Fibroblast of skin of back (primary cell): ENCODE measurements at regions not wholly inside any gene's neighbourhood (a gene's known extent, or its start where the extent isn't known, plus 50 kb on each side); places are given as distances from the start of the nearest gene placed in this dataset.

ENCODE experiments used
- DNase-seq: peaks from one replicate; pipeline ENCODE4 v3.0.0-alpha.2; 2013

GRCh38 chr13:82791035-82791434 lies 1091.2 kb downstream of the SLITRK1 start:
- DNase-seq: no peak

DNA sequence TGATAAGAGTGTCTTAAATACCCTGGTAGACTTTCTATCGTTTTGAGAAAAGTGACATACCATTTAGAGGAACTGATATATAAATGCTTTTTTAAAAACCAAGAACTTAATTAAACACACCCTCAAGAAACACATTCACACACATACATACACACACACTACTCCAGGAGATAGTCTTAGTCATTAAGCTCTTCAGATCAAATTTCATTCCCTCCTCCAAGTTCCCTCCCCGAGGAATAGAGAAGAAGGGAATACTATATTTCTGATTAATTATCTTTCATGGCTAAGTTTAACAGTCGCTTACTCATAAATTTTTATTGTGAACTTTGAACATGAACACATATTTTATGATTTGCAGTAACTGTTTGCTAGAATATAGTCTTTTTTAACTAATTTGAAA lies 1109.5 kb downstream of the SLITRK1 start:
- DNase-seq: peak; percentile 43

DNA sequence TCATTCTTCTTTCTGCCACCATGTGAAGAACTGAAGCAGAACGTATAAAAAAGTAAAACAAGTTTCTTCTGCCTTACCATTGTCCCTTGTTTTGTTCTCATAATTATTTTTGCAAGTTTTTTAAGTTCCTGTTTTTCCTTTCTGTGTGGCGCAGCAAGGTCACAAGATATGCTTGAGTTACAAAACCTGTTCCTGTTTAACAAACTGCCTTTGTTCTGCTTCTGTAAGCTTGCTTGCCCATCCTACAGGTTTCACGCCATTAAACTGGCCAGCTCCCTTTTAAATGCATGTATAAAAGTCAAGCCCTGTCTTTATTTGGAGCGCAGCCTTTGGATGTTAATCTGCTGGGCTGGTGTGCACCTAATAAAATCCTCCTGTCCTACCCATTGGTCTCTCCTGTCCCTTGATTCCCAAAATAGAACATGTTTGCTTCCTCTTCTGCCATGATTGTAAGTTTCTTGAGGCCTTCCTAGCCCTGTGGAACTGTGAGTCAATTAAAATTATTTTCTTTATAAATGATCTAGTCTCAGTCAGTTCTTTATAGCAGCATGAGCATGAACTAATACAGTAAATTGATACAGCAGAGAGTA lies 1115.4 kb downstream of the SLITRK1 start:
- DNase-seq: no peak

DNA sequence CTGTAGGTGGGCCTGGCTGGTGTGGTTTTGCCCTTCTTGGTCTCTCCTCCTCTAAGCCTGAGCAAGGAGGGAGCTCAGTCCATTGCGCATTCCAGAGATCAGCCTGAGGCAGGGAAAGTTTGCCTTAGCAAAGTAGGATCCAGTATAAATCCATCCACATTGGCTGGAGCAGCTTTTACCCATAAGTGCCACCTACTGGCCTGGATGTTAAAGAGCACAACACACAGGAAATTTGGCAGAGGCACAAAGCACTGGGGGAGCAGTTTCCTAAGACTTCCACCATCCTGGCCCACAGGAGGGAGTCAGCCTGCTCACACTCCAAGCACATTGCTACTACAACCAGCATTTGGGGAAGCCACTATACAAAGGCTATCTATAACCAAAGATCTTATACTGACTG lies 1124.2 kb downstream of the SLITRK1 start:
- DNase-seq: peak; percentile 32

- no peak for DNase-seq
Observed at GRCh38 chr13:82751206-82751605, 1131.1 kb downstream of the SLITRK1 start.

GRCh38 chr13:82749551-82749950 lies 1132.7 kb downstream of the SLITRK1 start:
- DNase-seq: no peak

- DNase-seq: peak; percentile 77
Observed at GRCh38 chr13:82747958-82748357, 1134.3 kb downstream of the SLITRK1 start.

- DNase-seq: peak; percentile 29
Observed at GRCh38 chr13:82747291-82747690, 1135.0 kb downstream of the SLITRK1 start.

DNA sequence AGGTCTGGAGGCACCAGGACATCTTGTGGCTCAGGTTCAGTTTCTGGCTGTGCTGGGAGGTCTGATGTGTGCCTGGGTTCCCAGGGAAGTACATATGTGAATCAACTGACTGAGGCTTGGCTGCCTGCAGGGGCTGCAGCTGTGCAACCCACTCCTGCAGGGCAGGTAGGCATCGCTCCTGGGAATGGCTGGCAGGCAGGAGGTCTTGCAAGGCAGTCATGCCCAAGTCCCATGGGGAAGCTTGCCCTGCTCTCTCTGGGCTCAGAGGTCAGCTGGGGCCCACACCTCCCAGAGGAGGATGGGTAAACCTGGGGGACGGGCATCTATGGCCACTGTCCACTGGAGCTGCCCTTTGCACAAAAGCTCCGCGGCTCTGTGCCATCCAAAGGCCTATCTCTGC lies 1141.8 kb downstream of the SLITRK1 start:
- DNase-seq: no peak

DNA sequence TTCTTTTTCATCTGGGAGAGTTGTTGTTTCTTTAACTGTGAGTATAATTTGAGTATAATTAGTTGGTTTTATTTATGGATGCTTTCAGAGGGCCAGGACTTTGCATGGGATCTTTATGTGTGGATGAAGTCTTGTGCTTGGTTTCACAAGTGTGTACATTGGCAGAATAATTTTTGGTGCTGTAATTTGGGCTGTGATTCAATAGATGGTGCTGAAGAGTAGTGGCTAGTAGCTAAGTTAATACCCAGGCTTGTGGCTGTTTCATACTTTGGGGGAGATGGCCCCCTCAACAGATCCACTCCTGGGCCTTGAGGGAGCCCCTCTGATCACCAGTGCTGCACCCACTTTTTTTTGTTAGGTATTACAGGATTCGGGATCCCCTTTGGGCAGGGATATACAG lies 1142.4 kb downstream of the SLITRK1 start:
- peak; percentile 8 for DNase-seq

- no peak for DNase-seq
Observed at GRCh38 chr13:82729401-82729800, 1152.9 kb downstream of the SLITRK1 start.

DNA sequence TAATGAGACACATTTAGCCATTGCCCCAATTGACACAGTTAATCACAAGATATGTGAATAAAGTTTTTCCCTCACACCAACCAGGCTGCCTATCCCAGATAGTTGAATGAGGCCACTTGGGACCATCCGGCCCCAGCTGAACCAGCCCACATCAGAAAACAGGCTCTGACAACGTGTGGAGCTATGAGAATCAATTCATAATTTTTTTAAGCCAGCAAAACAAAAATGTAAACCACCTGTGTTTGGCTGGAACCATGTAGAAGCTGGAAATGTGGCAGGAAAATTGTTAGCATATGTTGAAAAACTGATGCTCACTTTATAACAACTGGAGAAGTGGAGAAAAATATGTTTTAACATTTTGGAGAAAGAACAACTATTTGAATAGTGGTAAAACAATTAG lies 1161.3 kb downstream of the SLITRK1 start:
- no peak for DNase-seq

DNA sequence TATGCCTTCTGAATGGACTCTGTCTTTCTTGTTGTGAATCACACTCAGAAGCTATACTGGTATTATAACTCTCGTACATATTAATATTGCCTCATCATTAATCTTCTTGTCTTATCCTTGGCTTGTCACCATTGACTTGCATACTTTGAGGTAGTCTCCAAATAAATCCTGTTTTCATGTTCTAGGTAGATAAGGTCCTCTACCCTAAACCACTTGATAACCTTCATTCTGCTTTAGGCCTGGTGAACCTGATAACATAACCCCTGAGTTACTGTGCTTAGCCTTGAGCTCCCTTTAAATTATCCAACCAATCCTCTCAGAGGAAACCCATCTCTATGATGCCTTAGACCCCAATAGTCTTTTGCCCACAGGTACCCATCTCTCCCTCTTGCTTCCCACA lies 1162.3 kb downstream of the SLITRK1 start:
- no peak for DNase-seq

DNA sequence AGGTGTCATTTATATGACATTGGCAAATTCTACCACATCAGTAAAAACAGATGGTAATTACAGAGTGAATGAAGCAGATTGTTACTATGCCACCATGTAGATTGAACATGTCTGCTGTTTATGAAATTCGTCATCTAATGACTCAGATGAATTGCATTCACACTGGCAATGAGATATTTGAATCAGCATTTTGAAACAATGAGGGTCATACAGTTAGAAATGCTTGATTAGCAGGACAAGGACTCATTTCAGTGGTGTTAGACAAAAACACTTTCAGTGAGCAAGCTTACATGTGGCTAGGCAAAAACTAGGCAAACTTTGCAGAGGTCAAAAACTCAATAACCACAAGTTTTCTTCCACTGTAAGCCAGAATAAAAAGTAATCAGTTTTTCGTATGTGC lies 1165.0 kb downstream of the SLITRK1 start:
- DNase-seq: peak; percentile 86

- peak; percentile 65 for DNase-seq
Observed at GRCh38 chr13:82713687-82714405, 1168.4 kb downstream of the SLITRK1 start.

DNA sequence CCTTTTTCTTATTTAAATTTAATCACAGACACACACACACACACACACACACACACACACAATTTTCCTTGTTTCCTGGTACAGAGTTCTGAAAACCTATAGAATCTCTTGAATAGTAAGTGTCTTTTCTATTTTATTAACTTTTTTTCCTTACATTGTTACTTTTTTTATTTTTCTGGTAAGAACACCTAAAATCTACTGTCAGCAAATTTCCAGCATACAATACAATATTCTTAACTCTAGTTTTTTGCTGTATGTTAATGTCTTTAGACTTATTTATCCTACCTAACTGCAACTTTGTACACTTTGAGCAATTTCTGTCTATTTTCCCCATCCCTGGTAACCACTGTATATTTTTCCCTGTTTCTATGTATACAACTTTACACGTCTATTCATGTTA lies 1179.8 kb downstream of the SLITRK1 start:
- no peak for DNase-seq

DNA sequence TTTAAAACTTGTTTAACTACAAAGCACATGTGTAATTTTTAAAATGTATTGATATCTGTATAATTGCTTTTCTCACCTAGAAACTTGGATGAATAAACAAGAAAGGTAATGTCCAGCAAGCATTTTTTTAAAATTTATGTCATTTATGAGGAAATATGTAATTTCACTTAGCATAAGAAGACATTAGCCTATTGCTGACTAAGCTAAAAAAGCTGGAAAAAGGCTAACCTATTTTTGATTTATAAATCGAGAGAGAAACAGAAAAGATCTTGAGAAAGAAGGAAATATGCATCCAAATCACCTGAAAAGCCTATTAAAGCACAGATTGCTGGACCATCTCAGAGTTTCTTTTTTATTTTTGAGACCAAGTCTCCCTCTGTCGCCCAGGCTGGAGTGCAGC lies 1181.3 kb downstream of the SLITRK1 start:
- no peak for DNase-seq

DNA sequence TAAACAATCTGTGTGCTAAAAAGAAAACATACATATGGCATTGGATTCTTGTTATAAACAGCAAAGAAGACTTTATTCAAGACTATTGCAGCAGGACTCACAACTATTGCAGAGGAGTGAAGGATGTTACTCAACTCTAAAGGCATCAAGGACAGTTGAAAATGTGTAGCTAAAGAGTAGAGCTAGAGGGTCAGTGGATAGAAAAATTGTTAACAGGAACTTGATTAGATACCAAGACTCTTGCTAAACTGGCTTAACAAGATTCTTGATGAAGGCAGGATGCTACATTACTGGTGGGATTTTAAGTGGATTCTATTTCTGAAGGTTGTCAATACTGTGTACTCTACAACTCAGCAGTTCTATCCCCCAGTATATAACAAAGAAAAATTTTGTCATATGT lies 1183.3 kb downstream of the SLITRK1 start:
- DNase-seq: no peak

DNA sequence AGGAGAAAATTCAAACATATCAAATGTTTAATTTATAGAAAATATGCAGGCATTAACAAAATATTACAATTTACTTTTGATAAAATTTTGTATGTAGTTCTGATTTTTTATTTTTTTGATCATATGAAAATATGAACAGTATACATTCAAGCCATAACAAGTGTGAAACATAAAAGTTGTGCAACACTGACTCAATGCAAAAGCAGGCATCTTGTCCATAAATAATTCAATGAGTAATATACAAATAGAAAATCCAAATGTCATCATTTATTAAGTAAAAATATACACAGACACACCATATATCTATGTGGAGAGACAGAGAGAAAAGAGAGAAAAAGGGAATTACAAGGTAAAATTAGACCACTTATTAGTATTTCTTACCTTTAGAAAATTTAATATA lies 1183.9 kb downstream of the SLITRK1 start:
- peak; percentile 6 for DNase-seq

GRCh38 chr13:82693607-82694006 lies 1188.7 kb downstream of the SLITRK1 start:
- no peak for DNase-seq

GRCh38 chr13:82688400-82688994 lies 1193.8 kb downstream of the SLITRK1 start:
- no peak for DNase-seq

DNA sequence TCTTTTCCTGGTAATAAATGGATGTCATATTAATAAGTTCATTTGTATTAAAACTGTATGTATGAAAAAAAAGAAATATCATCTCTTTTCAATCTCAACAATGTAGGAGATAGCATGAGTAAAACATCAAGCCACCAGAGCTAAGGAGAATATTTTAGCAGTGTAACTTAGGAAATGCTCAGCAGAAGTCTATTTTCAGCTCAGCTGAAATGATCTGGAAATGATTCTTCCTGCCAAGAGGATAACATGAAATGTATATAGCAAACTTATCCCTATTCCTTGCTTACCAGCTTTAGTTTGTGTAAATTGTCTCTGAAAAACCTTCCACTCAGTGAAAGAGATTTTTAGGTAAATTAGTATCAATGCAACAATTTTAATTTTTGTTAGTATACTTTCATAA lies 1194.4 kb downstream of the SLITRK1 start:
- no peak for DNase-seq

- no peak for DNase-seq
Observed at GRCh38 chr13:82681535-82681934, 1200.7 kb downstream of the SLITRK1 start.

DNA sequence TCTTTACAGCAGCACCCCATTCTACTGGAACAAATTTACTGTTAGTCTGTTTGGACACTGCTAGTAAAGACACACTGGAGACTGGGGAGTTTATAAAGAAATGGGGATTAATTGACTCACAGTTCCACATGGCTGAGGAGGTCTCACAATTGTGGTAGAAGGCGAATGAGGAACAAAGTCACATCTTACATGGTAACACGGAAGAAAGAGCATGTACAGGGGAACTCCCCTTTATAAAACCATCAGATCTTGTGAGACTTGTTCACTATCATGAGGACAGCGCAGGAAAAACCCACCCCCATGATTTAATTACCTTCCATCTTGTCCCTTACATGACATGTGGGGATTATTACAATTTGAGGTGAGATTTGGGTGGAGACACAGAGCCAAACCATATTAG lies 1204.2 kb downstream of the SLITRK1 start:
- no peak for DNase-seq
